ENCODE measurements at regions not wholly inside any gene's neighbourhood (a gene's known extent, or its start where the extent isn't known, plus 50 kb on each side); places are given as distances from the start of the nearest gene placed in this dataset.

- Histone ChIP-seq H3K4me1 (no peaks in the 10 kb centered on the region), H3K27me3 (no peaks in the 10 kb centered on the region), H2AFZ (replicated peaks) (peak overlapping the region; percentile 51), H3K9me3 (ENCODE audit: low read depth) (no peaks in the 10 kb centered on the region), H3K79me2 (ENCODE audit: low read depth) (no peaks in the 10 kb centered on the region), H3K9ac (no peak overlapping the region), H3K27ac (no peak overlapping the region), H3K4me2 (no peak overlapping the region), H3F3A (ENCODE audit: low read depth) (no peaks in the 10 kb centered on the region), H3K36me3 (no peaks in the 10 kb centered on the region), H4K20me1 (ENCODE audit: low read depth) (no peaks in the 10 kb centered on the region), H3K4me3 (no peak overlapping the region)
- H3K36me3 Mint-ChIP-seq: no peaks in the 10 kb centered on the region
- peaks cover 33% of the 10 kb centered on the region for H3K4me1 Mint-ChIP-seq
- H3K27me3 Mint-ChIP-seq (ENCODE audit: insufficient read depth, low read depth): peaks cover 3% of the 10 kb centered on the region
- TF ChIP-seq EZH2phosphoT487 (IDR thresholded peaks at IDR 0.05) (no peak), CTCF (IDR thresholded peaks at IDR 0.05) (no peak)
- H3K9me3 Mint-ChIP-seq: peaks cover 3% of the 10 kb centered on the region
- H3K4me3 Mint-ChIP-seq: no peak overlapping the region
- no peak overlapping the region for H3K27ac Mint-ChIP-seq
- no peak for DNase-seq (ENCODE audit: low spot score)
Measured at GRCh38 chr3:171936191-171936841, 93.2 kb downstream of the TMEM212 start.

- H3K9me3 Mint-ChIP-seq: no peaks in the 10 kb centered on the region
- Histone ChIP-seq H3K4me3 (no peak overlapping the region), H3K9ac (no peak overlapping the region), H4K20me1 (ENCODE audit: low read depth) (no peaks in the 10 kb centered on the region), H3K4me2 (no peak overlapping the region), H3K36me3 (no peaks in the 10 kb centered on the region), H3K27me3 (no peaks in the 10 kb centered on the region), H2AFZ (replicated peaks) (no peak overlapping the region), H3F3A (ENCODE audit: low read depth) (no peaks in the 10 kb centered on the region), H3K27ac (no peak overlapping the region), H3K79me2 (ENCODE audit: low read depth) (no peaks in the 10 kb centered on the region), H3K9me3 (ENCODE audit: low read depth) (no peaks in the 10 kb centered on the region), H3K4me1 (peaks cover 2% of the 10 kb centered on the region)
- H3K27me3 Mint-ChIP-seq (ENCODE audit: insufficient read depth, low read depth): no peaks in the 10 kb centered on the region
- peaks cover 40% of the 10 kb centered on the region for H3K4me1 Mint-ChIP-seq
- no peak for DNase-seq (ENCODE audit: low spot score)
- H3K36me3 Mint-ChIP-seq: no peaks in the 10 kb centered on the region
- no peak overlapping the region for H3K4me3 Mint-ChIP-seq
- no peak overlapping the region for H3K27ac Mint-ChIP-seq
- TF ChIP-seq CTCF (IDR thresholded peaks at IDR 0.05) (no peak), EZH2phosphoT487 (IDR thresholded peaks at IDR 0.05) (no peak), EZH2 (IDR thresholded peaks at IDR 0.05) (no peak)
Measured at GRCh38 chr3:171939578-171939977, 96.4 kb downstream of the TMEM212 start.

GRCh38 chr3:171940151-171940649, 97.1 kb downstream of the TMEM212 start:
- H3K27ac Mint-ChIP-seq: no peak overlapping the region
- H3K4me1 Mint-ChIP-seq: peaks cover 45% of the 10 kb centered on the region
- no peaks in the 10 kb centered on the region for H3K9me3 Mint-ChIP-seq

More at GRCh38 chr3:171940151-171940649, 97.1 kb downstream of the TMEM212 start:
- Histone ChIP-seq H3K4me1 (peaks cover 6% of the 10 kb centered on the region), H3K4me3 (no peak overlapping the region), H2AFZ (replicated peaks) (no peak overlapping the region), H3K27ac (no peak overlapping the region), H3K9ac (no peak overlapping the region), H3K36me3 (no peaks in the 10 kb centered on the region), H3F3A (ENCODE audit: low read depth) (no peaks in the 10 kb centered on the region), H3K4me2 (no peak overlapping the region), H3K79me2 (ENCODE audit: low read depth) (no peaks in the 10 kb centered on the region), H3K27me3 (no peaks in the 10 kb centered on the region), H4K20me1 (ENCODE audit: low read depth) (no peaks in the 10 kb centered on the region), H3K9me3 (ENCODE audit: low read depth) (no peaks in the 10 kb centered on the region)
- Mint-ChIP-seq H3K36me3 (no peaks in the 10 kb centered on the region), H3K27me3 (ENCODE audit: insufficient read depth, low read depth) (no peaks in the 10 kb centered on the region), H3K4me3 (no peak overlapping the region)
- TF ChIP-seq CTCF (IDR thresholded peaks at IDR 0.05): no peak
- no peak for TF ChIP-seq EZH2phosphoT487 (IDR thresholded peaks at IDR 0.05)
- no peak for TF ChIP-seq EZH2 (IDR thresholded peaks at IDR 0.05)
- DNase-seq (ENCODE audit: low spot score): no peak
